ENCODE measurements at regions not wholly inside any gene's neighbourhood (a gene's known extent, or its start where the extent isn't known, plus 50 kb on each side); places are given as distances from the start of the nearest gene placed in this dataset.

DNA sequence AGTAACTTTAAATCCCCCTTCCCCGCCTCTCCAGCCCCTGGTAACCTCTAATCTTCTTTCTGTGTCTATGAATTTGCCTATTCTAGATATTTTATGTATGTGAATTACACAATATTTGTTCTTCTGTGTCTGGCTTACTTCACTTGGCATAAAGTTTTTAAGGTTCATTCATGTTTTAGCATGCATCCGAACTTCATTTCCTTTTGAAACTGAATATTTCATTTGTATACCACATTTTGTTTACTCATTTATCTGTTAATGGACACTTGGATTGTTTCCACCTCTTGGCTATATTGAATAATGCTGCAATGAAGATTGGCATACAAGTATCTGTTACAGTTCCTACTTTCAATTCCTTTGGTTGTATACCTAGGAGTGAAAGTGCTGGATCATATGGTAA is 205.3 kb downstream of the TM2D1 start:
- no peak for DNase-seq

DNA sequence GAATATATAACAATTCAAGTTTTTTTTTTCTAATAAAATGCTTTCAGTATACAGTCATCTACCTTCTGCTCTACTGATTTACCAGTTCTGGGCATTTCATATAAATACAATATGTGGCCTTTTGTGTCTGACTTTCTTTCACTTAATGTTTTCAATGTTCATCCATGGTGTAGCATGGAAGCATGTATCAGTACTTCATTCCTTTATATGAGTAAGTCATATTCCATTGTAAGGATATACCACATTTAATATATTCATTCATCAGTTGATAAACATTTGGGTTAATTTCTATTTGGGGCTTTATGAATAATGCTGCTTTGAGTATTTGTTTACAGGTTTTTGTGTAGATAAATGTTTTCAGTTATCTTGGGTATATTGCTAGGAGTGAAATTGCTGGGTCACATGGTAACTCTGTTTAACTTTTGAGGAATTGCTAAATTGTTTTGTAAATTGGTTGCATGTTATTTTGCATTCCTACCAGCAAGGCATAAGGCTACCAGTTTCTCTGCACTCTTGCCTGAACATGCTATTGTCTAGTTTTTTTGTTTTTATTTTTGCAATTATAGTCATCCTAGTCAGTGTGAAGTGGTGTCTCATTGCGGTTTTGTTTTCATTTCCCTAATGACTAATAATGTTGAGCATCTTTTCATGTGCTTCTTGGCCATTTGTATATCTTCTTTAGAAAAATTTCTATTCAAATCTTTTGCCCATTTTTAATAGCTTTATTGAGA is 206.1 kb downstream of the TM2D1 start:
- no peak for DNase-seq

DNA sequence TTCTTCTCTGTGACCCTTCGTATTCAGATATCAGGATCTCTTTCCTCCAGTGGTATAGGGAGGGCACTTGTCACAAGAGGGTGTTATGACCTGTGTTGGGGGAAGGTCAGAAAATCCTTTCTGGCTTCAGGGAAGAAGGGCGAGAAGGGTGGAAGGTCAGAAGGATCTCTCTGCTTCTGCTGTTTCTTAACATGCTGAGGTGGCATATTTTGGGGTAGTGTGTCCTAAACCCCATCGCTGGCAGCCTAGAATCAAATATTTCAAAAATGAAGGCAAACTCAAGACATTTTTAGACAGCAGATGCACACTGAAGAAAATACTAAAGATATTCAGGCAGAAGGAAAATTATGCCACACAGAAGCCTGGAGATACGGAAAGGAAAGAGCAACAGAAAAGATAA is 207.6 kb downstream of the TM2D1 start:
- DNase-seq = no peak

DNA sequence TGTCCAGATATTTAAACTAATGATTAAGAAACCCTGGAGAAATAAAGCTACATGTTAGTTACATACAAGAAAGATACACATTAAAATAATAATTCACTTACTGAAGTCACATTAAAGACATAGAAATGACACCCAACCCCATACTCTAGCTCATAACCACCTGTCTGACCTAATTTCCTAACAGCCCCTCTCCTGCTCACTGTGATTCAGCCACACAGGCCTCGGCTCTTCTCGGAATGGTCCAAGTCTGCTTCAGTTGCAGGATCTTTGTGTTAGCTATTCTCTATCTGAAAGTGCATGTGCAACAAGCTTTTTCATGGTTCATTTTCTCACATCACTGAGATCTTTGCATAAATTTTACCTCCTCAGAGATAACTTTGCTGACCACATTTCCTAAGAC is 209.8 kb downstream of the TM2D1 start:
- DNase-seq = no peak

Measured in activated T-cell treated with anti-CD3 and anti-CD28 coated beads, Interleukin-2, amount 50 U/mL, for 1 hour (primary cell).